Astrocyte of the cerebellum (primary cell): ENCODE measurements at regions not wholly inside any gene's neighbourhood (a gene's known extent, or its start where the extent isn't known, plus 50 kb on each side); places are given as distances from the start of the nearest gene placed in this dataset.

ENCODE experiments used
- DNase-seq: peaks from one replicate; pipeline ENCODE4 v3.0.0-alpha.2; 2011; ENCODE audit warnings: low read depth
- H3K4me3 ChIP-seq: 2 replicates; pipeline ENCODE4 v1.5.1; 2011; ENCODE audit warnings: mild to moderate bottlenecking, low read depth, low read length, moderate library complexity
- in situ Hi-C: cut with HindIII; loops from 2 replicates; pipeline ENCODE4 v1.10.0; 2017; ENCODE audit warnings: low sequenced_read_pairs
- TF ChIP-seq, protein P1 (sequence below): IDR thresholded peaks from 2 replicates; pipeline ENCODE4 v1.5.1; 2012; ENCODE audit warnings: low read length, low read depth, moderate library complexity, mild to moderate bottlenecking; ENCODE audit errors: missing control alignments

DNA sequence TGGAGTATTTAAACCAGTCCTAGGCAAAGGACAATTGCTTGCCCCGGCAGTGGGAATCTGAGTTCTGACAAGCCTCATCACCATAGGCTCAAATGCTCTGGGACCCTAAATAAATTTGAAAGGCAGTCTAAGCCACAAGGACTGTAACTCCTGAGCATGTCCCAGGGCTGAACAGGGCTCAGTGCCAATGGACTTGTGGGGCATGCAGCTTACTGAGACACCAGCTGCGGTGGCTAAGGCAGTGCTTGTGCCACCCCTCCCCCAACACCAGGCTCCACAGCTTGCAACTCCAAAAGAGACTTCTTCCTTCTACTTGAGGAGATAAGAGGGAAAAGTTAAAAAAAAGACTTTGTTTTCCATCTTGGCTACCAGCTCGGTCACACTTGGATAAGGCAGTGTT, 289.7 kb upstream of the DCBLD2 start:
- H3K4me3 ChIP-seq = no peak overlapping the region
- in situ Hi-C loops = no loop called here
- TF ChIP-seq, protein P1, sequence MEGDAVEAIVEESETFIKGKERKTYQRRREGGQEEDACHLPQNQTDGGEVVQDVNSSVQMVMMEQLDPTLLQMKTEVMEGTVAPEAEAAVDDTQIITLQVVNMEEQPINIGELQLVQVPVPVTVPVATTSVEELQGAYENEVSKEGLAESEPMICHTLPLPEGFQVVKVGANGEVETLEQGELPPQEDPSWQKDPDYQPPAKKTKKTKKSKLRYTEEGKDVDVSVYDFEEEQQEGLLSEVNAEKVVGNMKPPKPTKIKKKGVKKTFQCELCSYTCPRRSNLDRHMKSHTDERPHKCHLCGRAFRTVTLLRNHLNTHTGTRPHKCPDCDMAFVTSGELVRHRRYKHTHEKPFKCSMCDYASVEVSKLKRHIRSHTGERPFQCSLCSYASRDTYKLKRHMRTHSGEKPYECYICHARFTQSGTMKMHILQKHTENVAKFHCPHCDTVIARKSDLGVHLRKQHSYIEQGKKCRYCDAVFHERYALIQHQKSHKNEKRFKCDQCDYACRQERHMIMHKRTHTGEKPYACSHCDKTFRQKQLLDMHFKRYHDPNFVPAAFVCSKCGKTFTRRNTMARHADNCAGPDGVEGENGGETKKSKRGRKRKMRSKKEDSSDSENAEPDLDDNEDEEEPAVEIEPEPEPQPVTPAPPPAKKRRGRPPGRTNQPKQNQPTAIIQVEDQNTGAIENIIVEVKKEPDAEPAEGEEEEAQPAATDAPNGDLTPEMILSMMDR = no peak
- no peak for DNase-seq

DNA sequence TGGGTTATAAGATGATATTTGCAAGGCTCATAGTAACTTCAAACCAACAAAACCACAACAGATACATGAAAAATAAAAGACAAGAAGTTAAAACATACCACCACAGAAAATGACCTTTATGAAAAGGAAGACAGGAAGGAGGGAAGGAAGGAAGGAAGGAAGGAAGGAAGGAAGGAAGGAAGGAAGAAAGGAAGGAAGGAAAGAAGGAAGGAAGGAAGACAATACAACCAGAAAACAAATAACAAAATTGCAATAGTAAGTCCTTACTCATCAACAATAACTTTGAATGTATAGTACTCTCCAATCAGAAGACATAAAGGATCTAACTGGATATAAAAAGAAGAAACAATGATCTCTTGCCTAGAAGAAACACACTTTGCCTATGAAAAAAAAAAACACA, 287.4 kb upstream of the DCBLD2 start:
- in situ Hi-C loops = no loop called here
- TF ChIP-seq, protein P1 = no peak
- DNase-seq = no peak
- H3K4me3 ChIP-seq = no peak overlapping the region

DNA sequence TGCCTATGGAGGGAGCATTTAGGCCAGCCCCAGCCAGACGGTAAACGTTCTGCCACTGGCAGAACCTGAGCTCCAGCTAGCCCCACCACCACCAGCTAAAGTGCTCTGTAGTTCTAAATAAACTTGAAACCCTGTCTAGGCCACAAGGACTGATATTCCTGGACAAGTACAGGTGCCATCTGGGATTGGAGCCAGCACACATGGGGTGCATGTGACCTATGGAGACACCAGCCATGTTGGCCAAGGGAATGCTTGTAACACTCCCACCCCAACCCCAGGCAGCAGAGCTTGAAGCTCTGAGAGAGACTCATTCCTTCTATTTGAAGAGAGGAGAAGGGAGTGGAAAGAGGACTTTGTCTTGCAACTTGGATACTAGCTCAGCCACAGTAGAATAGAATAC, 284.5 kb upstream of the DCBLD2 start:
- DNase-seq = no peak
- H3K4me3 ChIP-seq = no peak overlapping the region
- TF ChIP-seq, protein P1 = no peak
- in situ Hi-C loops = no loop called here

DNA sequence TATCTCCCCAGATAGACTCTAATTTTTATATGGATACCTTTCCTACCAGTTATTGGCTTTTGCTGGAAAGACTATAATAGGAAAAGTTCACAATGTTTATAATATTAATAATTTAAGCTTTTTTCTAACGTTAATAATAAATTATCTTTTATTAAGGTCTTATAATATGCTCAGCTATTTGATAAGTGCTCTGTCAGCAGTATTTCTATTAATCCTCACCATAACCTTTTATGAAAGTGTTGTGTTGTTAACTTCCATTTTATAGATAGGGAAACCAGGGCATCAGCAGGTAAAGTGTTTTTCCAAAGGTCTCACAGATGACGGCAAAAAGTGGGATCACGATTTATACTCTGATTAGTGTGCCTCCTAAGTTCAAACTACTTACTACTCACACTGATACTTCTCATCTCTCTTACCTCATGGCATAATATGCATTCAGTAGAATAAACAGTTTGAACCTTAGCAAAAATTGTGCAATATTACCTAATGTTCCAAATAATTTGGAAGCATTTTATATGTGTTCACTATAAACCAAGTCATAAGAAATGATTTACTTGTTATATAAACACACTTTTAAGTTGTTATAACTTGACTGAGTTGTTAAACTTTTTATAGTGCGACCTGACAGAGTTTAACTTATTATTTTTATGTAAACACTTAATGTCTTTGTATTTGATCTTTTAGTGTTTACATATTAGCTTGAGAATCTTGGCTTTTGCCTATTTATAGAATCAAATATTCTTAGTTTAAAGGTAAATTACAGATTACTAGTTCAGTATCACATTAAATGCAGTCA, 274.9 kb upstream of the DCBLD2 start:
- TF ChIP-seq, protein P1 = no peak
- in situ Hi-C loops = no loop called here
- H3K4me3 ChIP-seq = no peak overlapping the region
- DNase-seq = no peak

DNA sequence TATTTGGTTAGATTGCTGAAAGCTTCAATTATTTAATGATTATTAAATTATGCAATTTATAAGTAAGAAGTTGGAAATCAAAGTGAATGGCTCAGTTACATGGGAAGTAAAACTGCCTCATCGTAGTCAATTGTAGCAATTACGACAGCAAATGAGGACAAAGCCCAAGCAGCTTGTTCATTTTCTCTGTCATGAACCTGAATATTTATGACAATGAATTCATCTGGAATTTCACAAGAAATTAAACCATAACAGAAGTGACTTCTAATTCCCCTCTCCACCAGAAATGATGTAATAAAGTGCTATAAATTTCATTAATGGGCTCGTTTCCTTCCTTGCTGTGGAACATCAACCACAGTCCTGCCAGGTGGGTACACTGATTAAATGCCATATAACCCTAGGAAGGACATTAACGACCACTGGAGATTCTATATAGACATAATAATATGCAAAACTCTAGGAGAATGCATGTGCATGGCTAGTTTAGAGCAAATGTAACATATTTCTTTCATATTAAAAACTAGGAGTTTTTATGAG, 273.8 kb upstream of the DCBLD2 start:
- in situ Hi-C loops = no loop called here
- no peak for DNase-seq
- H3K4me3 ChIP-seq = no peak overlapping the region
- TF ChIP-seq, protein P1 = no peak

DNA sequence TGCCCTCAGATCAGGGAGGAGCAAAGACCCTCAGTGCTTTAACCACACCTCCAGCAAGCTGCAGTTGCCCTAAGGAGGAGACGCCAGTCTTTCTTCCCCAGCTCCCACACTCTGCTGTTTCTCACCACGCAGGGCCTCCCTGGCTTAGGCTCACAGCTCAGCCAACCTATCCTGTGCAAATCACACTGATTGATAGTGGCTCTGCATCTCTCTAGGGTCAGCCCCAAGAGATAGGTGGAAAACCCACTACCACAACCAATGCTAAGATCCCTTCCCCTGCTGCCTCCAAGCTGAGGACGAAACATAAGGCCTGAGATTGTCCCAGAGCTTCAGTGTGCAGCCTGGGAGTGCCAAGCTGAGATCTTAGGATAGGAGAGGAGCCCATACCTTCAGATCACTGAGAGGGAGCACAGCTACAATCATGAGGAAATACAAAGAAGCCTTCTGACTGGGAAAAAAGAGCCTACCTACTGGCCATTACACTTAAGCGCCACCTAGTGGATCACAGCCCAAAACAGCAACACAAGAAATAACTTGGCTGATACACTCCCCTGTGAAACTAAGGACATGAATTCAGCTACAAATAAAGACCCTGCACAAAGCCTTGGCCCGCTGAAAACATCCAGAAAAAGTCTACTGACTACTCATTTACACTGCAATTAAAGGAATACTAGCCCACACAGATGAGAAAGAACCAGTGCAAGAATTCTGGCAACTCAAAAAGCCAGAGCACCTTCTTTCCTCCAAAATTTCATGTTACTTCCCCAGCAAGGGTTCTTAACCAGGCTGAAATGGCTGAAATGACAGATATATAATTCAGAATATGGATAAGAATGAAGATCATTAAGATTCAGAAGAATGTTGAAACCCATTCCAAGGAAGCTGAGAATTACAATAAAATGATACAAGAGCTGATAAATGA, 271.5 kb upstream of the DCBLD2 start:
- peak; percentile 77 for DNase-seq
- TF ChIP-seq, protein P1 = peak; percentile 87
- H3K4me3 ChIP-seq = no peak overlapping the region
- in situ Hi-C loops = no loop called here
